NOMO-1 treated with dmso at 0.1 percent for 144 hours (cell line): ENCODE measurements at regions not wholly inside any gene's neighbourhood (a gene's known extent, or its start where the extent isn't known, plus 50 kb on each side); places are given as distances from the start of the nearest gene placed in this dataset.

Source experiments
- DNase-seq: peaks from one replicate; lab custom pipeline; 2025; ENCODE audit not compliant: unreplicated experiment; lab: John Stamatoyannopoulos, UW

GRCh38 chr1:75668813-75669212 is 55.7 kb upstream of the ACADM start:
- peak; percentile 27 for DNase-seq

GRCh38 chr1:75671708-75672107 is 52.8 kb upstream of the ACADM start:
- no peak for DNase-seq

GRCh38 chr1:75672108-75672507 is 52.4 kb upstream of the ACADM start:
- no peak for DNase-seq

GRCh38 chr1:75672528-75673393 is 51.7 kb upstream of the ACADM start:
- DNase-seq: no peak

GRCh38 chr1:75673399-75673798 is 51.1 kb upstream of the ACADM start:
- DNase-seq: no peak

GRCh38 chr1:75673885-75674284 is 50.6 kb upstream of the ACADM start:
- DNase-seq: no peak
